A673 (cell line): ENCODE measurements at regions not wholly inside any gene's neighbourhood (a gene's known extent, or its start where the extent isn't known, plus 50 kb on each side); places are given as distances from the start of the nearest gene placed in this dataset.

ENCODE experiments used
- BruUV-seq: library from RNA; stranded (reverse); fragments of 400-500 nt; replicated peaks from 2 replicates; lab custom pipeline; 2021; lab: Mats Ljungman, UMichigan
- CTCF ChIA-PET: fragments of 300-600 bp; sonication (Branson Sonifier 250); formaldehyde crosslinking; loops from one replicate; lab custom pipeline; 2022; ENCODE audit warnings: antibody characterized with exemption; lab: Charles Lee
- POLR2A ChIA-PET: fragments of 300-600 bp; sonication (Branson Sonifier 250); formaldehyde crosslinking; loops from one replicate; lab custom pipeline; 2022; ENCODE audit warnings: antibody characterized with exemption; ENCODE audit not compliant: low non-redundant PET; lab: Charles Lee
- DNase-seq: peaks from one replicate; pipeline ENCODE4 v3.0.0-alpha.2; 2015; ENCODE audit warnings: low spot score
- H3K27ac ChIP-seq: fragments of 200-600 bp; sonication (generic); 2 replicates; pipeline ENCODE4 v1.5.1; 2016; ENCODE audit warnings: mixed run types, low read depth, mild to moderate bottlenecking, mixed read lengths, antibody characterized with exemption, low read length; ENCODE audit not compliant: poor library complexity, severe bottlenecking
- H3K27me3 ChIP-seq: fragments of 200-600 bp; sonication (generic); replicated peaks from 2 replicates; pipeline ENCODE4 v1.6.1; 2017; ENCODE audit warnings: mixed run types, low read depth, mild to moderate bottlenecking, mixed read lengths, antibody characterized with exemption, low read length; ENCODE audit not compliant: insufficient read depth, poor library complexity
- H3K36me3 ChIP-seq: fragments of 200-600 bp; sonication (generic); 2 replicates; pipeline ENCODE4 v1.6.1; 2016; ENCODE audit warnings: mixed run types, mild to moderate bottlenecking, mixed read lengths, antibody characterized with exemption, low read length; ENCODE audit not compliant: insufficient read depth, poor library complexity, severe bottlenecking
- H3K4me1 ChIP-seq: fragments of 200-600 bp; sonication (generic); 2 replicates; pipeline ENCODE4 v1.6.1; 2017; ENCODE audit warnings: mixed run types, mild to moderate bottlenecking, mixed read lengths, antibody characterized with exemption, low read length; ENCODE audit not compliant: insufficient read depth, poor library complexity, severe bottlenecking
- H3K4me3 ChIP-seq: fragments of 200-600 bp; sonication (generic); 2 replicates; pipeline ENCODE4 v1.5.1; 2016; ENCODE audit warnings: low read depth, mixed run types, mild to moderate bottlenecking, mixed read lengths, low read length; ENCODE audit not compliant: poor library complexity, severe bottlenecking
- H3K9me3 ChIP-seq: fragments of 200-600 bp; sonication (generic); 2 replicates; pipeline ENCODE4 v1.6.1; 2016; ENCODE audit warnings: mixed run types, low read depth, mild to moderate bottlenecking, mixed read lengths, antibody characterized with exemption, low read length; ENCODE audit not compliant: poor library complexity, severe bottlenecking
- EZH2 ChIP-seq: fragments of 200-600 bp; sonication (generic); IDR thresholded peaks from 2 replicates; pipeline ENCODE4 v1.6.1; 2017; ENCODE audit warnings: borderline replicate concordance, low read depth, mild to moderate bottlenecking, mixed read lengths, antibody characterized with exemption, low read length; ENCODE audit not compliant: poor library complexity, severe bottlenecking
- intact Hi-C: fragments of 100-400 bp; cut with micrococcal nuclease; formaldehyde crosslinking; loops from one replicate; pipeline ENCODE4 v1.10.0; 2022; ENCODE audit not compliant: unreplicated experiment
- TF ChIP-seq, protein P1 (sequence below): fragments of 300-800, 200-600 bp; sonication (generic); conservative IDR thresholded peaks from 2 replicates; pipeline ENCODE4 v1.5.1; 2017; ENCODE audit warnings: low read depth, mild to moderate bottlenecking, antibody characterized with exemption, low read length, moderate library complexity, mixed read lengths

- intact Hi-C loops = no loop called here
- POLR2A ChIA-PET = no interaction called here
- Histone ChIP-seq H3K36me3 (no peaks in the 10 kb centered on the region), H3K4me3 (no peak overlapping the region), H3K27me3 (peaks cover 59% of the 10 kb centered on the region), H3K4me1 (no peaks in the 10 kb centered on the region), H3K9me3 (peaks cover 3% of the 10 kb centered on the region), H3K27ac (no peak overlapping the region)
- CTCF ChIA-PET = no interaction called here
- no TSS peak for BruUV-seq
- TF ChIP-seq, protein P1, sequence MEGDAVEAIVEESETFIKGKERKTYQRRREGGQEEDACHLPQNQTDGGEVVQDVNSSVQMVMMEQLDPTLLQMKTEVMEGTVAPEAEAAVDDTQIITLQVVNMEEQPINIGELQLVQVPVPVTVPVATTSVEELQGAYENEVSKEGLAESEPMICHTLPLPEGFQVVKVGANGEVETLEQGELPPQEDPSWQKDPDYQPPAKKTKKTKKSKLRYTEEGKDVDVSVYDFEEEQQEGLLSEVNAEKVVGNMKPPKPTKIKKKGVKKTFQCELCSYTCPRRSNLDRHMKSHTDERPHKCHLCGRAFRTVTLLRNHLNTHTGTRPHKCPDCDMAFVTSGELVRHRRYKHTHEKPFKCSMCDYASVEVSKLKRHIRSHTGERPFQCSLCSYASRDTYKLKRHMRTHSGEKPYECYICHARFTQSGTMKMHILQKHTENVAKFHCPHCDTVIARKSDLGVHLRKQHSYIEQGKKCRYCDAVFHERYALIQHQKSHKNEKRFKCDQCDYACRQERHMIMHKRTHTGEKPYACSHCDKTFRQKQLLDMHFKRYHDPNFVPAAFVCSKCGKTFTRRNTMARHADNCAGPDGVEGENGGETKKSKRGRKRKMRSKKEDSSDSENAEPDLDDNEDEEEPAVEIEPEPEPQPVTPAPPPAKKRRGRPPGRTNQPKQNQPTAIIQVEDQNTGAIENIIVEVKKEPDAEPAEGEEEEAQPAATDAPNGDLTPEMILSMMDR = no peak
- no peak for TF ChIP-seq EZH2
- DNase-seq = no peak
Measured at GRCh38 chr6:5846335-5846734, 160.4 kb downstream of the NRN1 start.

DNA sequence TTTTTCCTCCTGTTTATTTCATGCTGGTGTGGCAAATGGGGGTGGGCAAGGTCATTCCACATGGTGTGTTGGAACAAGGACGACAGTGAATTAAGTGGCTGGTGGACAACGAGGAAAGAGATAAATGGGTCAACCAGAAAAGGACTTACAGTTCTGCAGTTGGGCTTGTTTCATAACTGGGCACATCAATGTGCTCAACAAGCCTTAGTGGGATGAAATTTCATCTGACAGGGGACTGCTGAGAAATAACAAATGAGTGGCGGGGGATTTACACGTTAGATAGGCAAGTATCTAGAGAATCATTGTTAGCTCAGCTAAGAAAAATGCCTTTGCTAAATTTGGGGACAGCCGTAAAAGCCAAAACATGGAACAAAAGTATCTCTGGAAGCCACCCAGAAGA, 163.6 kb downstream of the NRN1 start:
- TF ChIP-seq, protein P1 = no peak
- TF ChIP-seq EZH2 = no peak
- ChIA-PET CTCF (no interaction called here), POLR2A (no interaction called here)
- DNase-seq = no peak
- H3K4me3 ChIP-seq = no peak overlapping the region
- intact Hi-C loops = no loop called here
- BruUV-seq = no TSS peak
- peaks cover 44% of the 10 kb centered on the region for H3K27me3 ChIP-seq
- H3K27ac ChIP-seq = no peak overlapping the region
- peaks cover 3% of the 10 kb centered on the region for H3K9me3 ChIP-seq
- H3K36me3 ChIP-seq = no peaks in the 10 kb centered on the region
- no peaks in the 10 kb centered on the region for H3K4me1 ChIP-seq

DNA sequence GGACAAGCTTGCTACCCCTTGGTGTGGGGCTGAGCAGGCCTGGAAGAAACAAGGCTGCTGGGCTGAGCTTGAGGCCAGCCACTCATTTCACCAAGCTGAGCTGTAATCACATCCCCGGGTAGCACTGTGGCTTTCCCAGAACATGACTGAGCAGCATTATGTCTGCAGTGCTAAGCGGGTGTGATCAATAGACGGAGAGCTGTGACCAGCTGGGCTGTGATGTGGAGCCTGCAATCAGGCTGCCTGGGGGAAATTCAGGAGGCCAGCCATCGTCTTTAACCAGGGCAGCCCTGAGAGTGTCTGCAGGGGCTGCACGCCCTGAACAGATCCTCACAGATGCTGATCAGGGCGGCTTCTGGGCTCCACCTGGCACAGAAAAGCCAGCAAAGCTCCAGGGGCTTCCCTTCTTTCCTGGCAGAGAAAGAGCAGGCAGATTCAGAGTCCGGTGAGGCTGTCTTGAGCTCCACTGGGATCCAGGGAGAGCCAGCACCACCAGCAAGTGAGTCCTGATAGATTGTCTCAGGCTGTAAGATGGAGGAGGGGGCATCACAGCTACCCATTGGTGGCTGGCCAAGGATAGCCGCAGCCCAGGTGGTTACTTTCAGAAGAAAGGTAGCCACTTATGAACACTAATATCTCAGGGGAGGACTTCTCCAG, 165.9 kb downstream of the NRN1 start:
- CTCF ChIA-PET = interaction anchor here (0.7 kb wide), 1 partner anchor 370 kb away, joined by 3 read pairs; no protein-coding TSS in a partner anchor
- DNase-seq = no peak
- no TSS peak for BruUV-seq
- POLR2A ChIA-PET = no interaction called here
- Histone ChIP-seq H3K27me3 (peaks cover 22% of the 10 kb centered on the region), H3K9me3 (peaks cover 3% of the 10 kb centered on the region), H3K36me3 (no peaks in the 10 kb centered on the region), H3K4me3 (no peak overlapping the region), H3K4me1 (no peaks in the 10 kb centered on the region), H3K27ac (no peak overlapping the region)
- TF ChIP-seq, protein P1 = no peak
- TF ChIP-seq EZH2 = no peak
- intact Hi-C loops = no loop called here
